ENCODE measurements at regions not wholly inside any gene's neighbourhood (a gene's known extent, or its start where the extent isn't known, plus 50 kb on each side); places are given as distances from the start of the nearest gene placed in this dataset.

DNA sequence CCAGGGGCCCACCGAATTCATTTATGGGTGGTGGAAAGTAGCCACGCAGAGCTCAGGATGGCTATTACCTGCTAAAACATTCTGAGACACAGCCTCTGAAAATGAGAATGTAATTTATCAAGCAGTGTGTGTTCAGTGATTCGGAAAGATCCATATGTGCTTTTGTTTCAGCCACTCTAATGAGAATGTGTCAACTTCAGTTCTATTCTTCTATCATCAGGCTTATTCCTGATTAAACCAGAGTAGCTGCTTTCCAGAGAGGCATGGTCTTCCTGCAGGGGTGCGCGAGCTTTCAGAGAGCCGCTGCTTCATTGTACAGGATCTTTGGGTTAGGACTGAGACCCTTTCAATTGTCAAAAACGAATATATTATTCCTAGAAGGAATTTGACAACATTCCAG, 167.6 kb downstream of the OTUD1 start:
- H3K27me3 ChIP-seq = no peaks in the 10 kb centered on the region
- H3K9me3 ChIP-seq = no peaks in the 10 kb centered on the region
- no peak overlapping the region for H3K27ac ChIP-seq
- ATAC-seq (no peak), DNase-seq (no peak)
- intact Hi-C loops (cut with DNase I) = no loop called here
- no peaks in the 10 kb centered on the region for H3K36me3 ChIP-seq
- no peak overlapping the region for H3K4me3 ChIP-seq
- H3K4me1 ChIP-seq = no peaks in the 10 kb centered on the region
- TF ChIP-seq CTCF (IDR thresholded peaks at IDR 0.05) = no peak

GRCh38 chr10:23608926-23609325, 170.1 kb downstream of the OTUD1 start:
- Histone ChIP-seq H3K9me3 (no peaks in the 10 kb centered on the region), H3K36me3 (no peaks in the 10 kb centered on the region), H3K4me3 (no peak overlapping the region), H3K4me1 (no peaks in the 10 kb centered on the region), H3K27me3 (no peaks in the 10 kb centered on the region), H3K27ac (no peak overlapping the region)
- no peak for DNase-seq
- ATAC-seq = no peak
- no peak for TF ChIP-seq CTCF (IDR thresholded peaks at IDR 0.05)
- intact Hi-C loops (cut with DNase I) = no loop called here

DNA sequence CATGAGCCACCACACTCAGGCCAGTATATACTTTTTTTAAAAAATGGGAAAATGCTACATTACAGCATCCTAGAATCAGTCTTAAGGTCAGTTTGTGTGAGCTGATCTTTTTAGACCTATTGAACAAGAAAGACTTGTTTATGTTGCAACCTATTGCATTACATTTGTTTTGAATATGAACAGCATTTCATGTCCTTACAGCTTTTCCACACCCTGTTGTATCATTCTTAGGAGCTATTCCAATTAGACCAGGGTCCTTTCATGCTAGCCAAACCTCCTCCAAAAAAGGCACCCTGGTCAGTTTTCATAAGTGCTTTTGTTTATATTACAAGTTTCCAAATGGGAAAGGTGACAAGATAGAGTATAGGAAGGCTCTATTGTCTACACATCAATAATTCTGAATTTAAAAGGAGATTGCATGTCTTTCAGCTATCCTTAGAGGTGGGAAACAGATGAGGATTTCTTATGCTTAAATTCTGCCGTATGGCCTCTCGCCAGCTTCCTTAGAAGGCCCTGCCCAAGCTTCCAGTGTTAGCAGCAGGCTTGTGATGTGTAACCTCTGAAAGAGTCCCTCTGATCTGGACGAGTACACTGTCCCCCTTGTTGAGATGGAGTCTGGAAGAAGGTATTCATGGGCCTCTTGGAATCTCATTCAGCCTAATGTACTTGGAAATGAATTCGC, 171.9 kb downstream of the OTUD1 start:
- ATAC-seq (no peak), DNase-seq (no peak)
- TF ChIP-seq CTCF (IDR thresholded peaks at IDR 0.05) = no peak
- Histone ChIP-seq H3K27me3 (no peaks in the 10 kb centered on the region), H3K9me3 (no peaks in the 10 kb centered on the region), H3K4me3 (no peak overlapping the region), H3K4me1 (no peaks in the 10 kb centered on the region), H3K27ac (no peak overlapping the region), H3K36me3 (no peaks in the 10 kb centered on the region)
- intact Hi-C loops (cut with DNase I) = no loop called here

DNA sequence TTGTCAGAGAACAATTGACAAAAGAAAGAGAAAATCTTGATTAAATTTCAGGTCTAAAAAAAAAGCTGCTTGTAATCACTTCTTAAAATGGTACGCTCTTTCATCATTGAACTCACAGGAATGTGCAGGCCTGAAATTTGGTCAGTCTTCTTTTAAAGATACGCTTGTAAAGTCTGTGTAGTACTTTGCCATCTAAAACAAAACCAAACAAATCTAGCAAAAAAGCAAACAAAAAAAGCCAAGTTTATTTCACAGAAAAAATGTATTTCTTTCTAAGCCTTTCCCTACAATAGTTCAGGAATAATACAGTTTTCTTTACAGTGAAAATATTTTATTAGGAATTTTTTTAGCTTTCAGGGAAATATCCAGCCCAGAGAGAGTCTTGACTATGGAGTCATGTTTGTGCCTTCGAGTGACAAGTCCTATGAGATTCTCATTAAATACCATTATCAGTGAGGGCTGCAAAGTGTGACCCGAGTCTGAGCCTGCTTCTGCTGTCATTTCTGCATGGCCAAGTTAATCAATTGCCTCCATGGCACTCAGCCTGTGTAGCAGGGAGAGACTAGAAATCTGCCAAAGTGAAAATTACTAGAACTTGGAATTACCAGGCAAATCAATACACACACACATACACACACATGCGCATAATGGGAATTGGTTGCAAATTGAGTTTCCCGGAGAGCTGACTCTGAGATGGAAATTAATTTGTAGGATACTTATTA, 172.6 kb downstream of the OTUD1 start:
- no peak for ATAC-seq
- H3K36me3 ChIP-seq = no peaks in the 10 kb centered on the region
- H3K27me3 ChIP-seq = no peaks in the 10 kb centered on the region
- no peak for DNase-seq
- no peak overlapping the region for H3K27ac ChIP-seq
- H3K4me1 ChIP-seq = no peaks in the 10 kb centered on the region
- no peak overlapping the region for H3K4me3 ChIP-seq
- no peak for TF ChIP-seq CTCF (IDR thresholded peaks at IDR 0.05)
- no peaks in the 10 kb centered on the region for H3K9me3 ChIP-seq
- intact Hi-C loops (cut with DNase I) = no loop called here

GRCh38 chr10:23613900-23614299, 175.0 kb downstream of the OTUD1 start:
- Histone ChIP-seq H3K4me3 (no peak overlapping the region), H3K36me3 (no peaks in the 10 kb centered on the region), H3K9me3 (no peaks in the 10 kb centered on the region), H3K4me1 (no peaks in the 10 kb centered on the region), H3K27ac (no peak overlapping the region), H3K27me3 (no peaks in the 10 kb centered on the region)
- ATAC-seq (no peak), DNase-seq (no peak)
- intact Hi-C loops (cut with DNase I) = no loop called here
- TF ChIP-seq CTCF (IDR thresholded peaks at IDR 0.05) = no peak

Measured in upper lobe of right lung (tissue), 1 donor.